OCI-LY3 (cell line): ENCODE measurements at regions not wholly inside any gene's neighbourhood (a gene's known extent, or its start where the extent isn't known, plus 50 kb on each side); places are given as distances from the start of the nearest gene placed in this dataset.

Experiments used
- H2AFZ ChIP-seq: fragments of 200-600, 300-600 bp; shearing (Covaris generic); 2 replicates; pipeline ENCODE4 v1.6.0; 2014; ENCODE audit warnings: antibody characterized with exemption, low read depth, low read length
- H3K27ac ChIP-seq: fragments of 200-600, 300-600 bp; sonication (generic); 2 replicates; pipeline ENCODE4 v1.5.1; 2014; ENCODE audit warnings: mild to moderate bottlenecking, low read length, moderate library complexity, mixed read lengths
- H3K27me3 ChIP-seq: fragments of 200-600, 300-600 bp; sonication (generic); 2 replicates; pipeline ENCODE4 v1.6.1; 2014; ENCODE audit warnings: low read depth, low read length, mixed read lengths
- H3K36me3 ChIP-seq: fragments of 200-600, 300-600 bp; sonication (generic); replicated peaks from 2 replicates; pipeline ENCODE3; 2014; ENCODE audit warnings: low read depth, low read length, mixed read lengths
- H3K4me1 ChIP-seq: fragments of 300-600, 200-600 bp; sonication (generic); 2 replicates; pipeline ENCODE4 v1.6.1; 2014; ENCODE audit warnings: low read length, mixed read lengths
- H3K4me2 ChIP-seq: fragments of 200-600, 300-600 bp; sonication (generic); 2 replicates; pipeline ENCODE4 v1.6.1; 2014; ENCODE audit warnings: low read length, mixed read lengths
- H3K4me3 ChIP-seq: fragments of 300-600, 200-600 bp; sonication (generic); 2 replicates; pipeline ENCODE4 v1.5.1; 2014; ENCODE audit warnings: antibody characterized with exemption, mild to moderate bottlenecking, low read length, moderate library complexity
- H3K79me2 ChIP-seq: fragments of 300-600, 200-600 bp; shearing (Covaris generic); 2 replicates; pipeline ENCODE4 v1.6.1; 2014; ENCODE audit warnings: mild to moderate bottlenecking, low read length, mixed read lengths
- H3K9ac ChIP-seq: fragments of 300-600, 200-600 bp; shearing (Covaris generic); 2 replicates; pipeline ENCODE4 v1.6.0; 2014; ENCODE audit warnings: mild to moderate bottlenecking, low read length, moderate library complexity
- H3K9me3 ChIP-seq: fragments of 200-600, 300-600 bp; shearing (Covaris generic); 2 replicates; pipeline ENCODE4 v1.6.1; 2014; ENCODE audit warnings: low read length, mixed read lengths; ENCODE audit not compliant: insufficient read depth
- H4K20me1 ChIP-seq: fragments of 200-600, 300-600 bp; sonication (generic); 2 replicates; pipeline ENCODE4 v1.6.1; 2016; ENCODE audit warnings: low read length, mixed read lengths; ENCODE audit not compliant: insufficient read depth
- CTCF ChIP-seq: fragments of 200-600, 300-600 bp; sonication (generic); IDR thresholded peaks from 2 replicates; pipeline ENCODE4 v1.5.1; 2014; ENCODE audit warnings: antibody characterized with exemption, low read length, low read depth
- EZH2phosphoT487 ChIP-seq: fragments of 200-600 bp; shearing (Covaris generic); IDR thresholded peaks from 2 replicates; pipeline ENCODE4 v1.6.1; 2018; ENCODE audit warnings: antibody characterized with exemption, mixed run types, low read depth

GRCh38 chr1:29754573-29755375 lies 518.5 kb downstream of the PTPRU start:
- Histone ChIP-seq H3K36me3 (no peaks in the 10 kb centered on the region), H3K9me3 (no peaks in the 10 kb centered on the region), H3K27ac (no peak overlapping the region), H3K9ac (no peak overlapping the region), H3K4me3 (no peak overlapping the region), H3K27me3 (no peaks in the 10 kb centered on the region), H4K20me1 (no peaks in the 10 kb centered on the region), H3K4me2 (no peak overlapping the region), H3K4me1 (no peaks in the 10 kb centered on the region), H3K79me2 (no peaks in the 10 kb centered on the region), H2AFZ (no peak overlapping the region)
- TF ChIP-seq EZH2phosphoT487, result no peak
- no peak for TF ChIP-seq CTCF

DNA sequence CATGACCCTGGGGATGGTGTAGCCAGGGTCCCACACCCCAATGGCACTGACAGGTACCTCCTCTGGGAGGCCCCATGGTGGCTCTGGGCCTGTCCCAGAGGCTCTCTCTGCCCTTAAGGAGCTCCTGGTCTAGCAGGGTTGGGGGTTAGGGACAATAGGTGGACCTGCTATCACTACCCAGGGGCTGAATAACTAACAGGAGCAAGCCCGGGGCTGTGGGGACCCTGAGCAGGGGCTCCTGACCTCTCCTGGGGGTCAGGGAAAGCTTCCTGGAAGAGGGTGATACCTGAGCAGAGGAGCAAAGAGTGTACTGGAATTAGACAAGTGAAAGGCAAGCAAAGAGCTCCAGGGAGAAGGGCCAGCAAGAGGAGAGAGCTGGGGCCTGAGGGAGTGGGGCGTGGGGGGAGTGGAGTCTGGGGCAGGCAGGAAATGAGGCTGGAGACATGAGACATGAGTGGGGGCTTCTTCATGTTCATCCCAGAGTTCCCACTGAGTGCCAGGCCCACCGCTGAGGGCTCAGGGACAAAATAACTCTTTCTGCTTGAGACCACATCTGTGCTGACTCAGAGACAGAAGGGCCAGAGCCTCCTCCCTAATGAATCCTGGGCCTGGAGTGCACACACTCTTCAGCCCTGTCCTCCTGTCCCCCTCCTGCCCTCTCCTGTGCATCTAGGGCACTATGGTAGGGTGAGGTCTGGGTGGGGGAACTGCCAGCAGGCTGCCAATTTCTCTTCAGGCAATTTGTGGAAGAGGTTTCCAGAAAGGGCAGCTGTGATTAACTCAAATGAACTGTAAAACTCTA lies 517.6 kb downstream of the PTPRU start:
- H3K4me1 ChIP-seq, result no peaks in the 10 kb centered on the region
- no peak overlapping the region for H2AFZ ChIP-seq
- no peaks in the 10 kb centered on the region for H3K27me3 ChIP-seq
- H3K9ac ChIP-seq, result no peak overlapping the region
- no peaks in the 10 kb centered on the region for H3K36me3 ChIP-seq
- H3K9me3 ChIP-seq, result no peaks in the 10 kb centered on the region
- no peaks in the 10 kb centered on the region for H3K79me2 ChIP-seq
- no peak overlapping the region for H3K4me2 ChIP-seq
- H4K20me1 ChIP-seq, result no peaks in the 10 kb centered on the region
- no peak overlapping the region for H3K4me3 ChIP-seq
- no peak for TF ChIP-seq CTCF
- no peak for TF ChIP-seq EZH2phosphoT487
- H3K27ac ChIP-seq, result no peak overlapping the region

DNA sequence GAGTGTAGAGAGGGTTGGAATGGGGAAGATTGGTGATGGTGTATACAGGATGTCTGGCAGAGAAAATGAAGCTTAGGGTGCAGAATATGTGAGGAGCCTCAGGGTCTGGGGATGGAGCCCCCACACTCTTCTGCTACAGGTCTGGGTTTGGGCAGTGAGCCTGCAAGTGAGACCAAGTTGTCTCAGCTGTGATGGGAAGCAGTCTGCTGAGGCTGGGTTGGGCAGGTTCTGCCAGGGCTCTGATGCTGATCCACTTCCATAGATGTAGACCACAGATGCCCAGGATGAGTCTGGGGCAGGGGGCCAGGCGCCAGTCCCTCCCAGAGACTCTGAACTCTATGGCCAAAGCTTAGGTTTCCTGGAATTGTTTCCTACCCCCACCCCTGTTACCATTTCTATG lies 516.9 kb downstream of the PTPRU start:
- no peak for TF ChIP-seq EZH2phosphoT487
- TF ChIP-seq CTCF, result no peak
- no peaks in the 10 kb centered on the region for H3K4me1 ChIP-seq
- H3K27me3 ChIP-seq, result no peaks in the 10 kb centered on the region
- H3K27ac ChIP-seq, result no peak overlapping the region
- no peak overlapping the region for H2AFZ ChIP-seq
- no peak overlapping the region for H3K4me3 ChIP-seq
- H3K9me3 ChIP-seq, result no peaks in the 10 kb centered on the region
- H3K4me2 ChIP-seq, result no peak overlapping the region
- H3K79me2 ChIP-seq, result no peaks in the 10 kb centered on the region
- no peak overlapping the region for H3K9ac ChIP-seq
- H4K20me1 ChIP-seq, result no peaks in the 10 kb centered on the region
- no peaks in the 10 kb centered on the region for H3K36me3 ChIP-seq

DNA sequence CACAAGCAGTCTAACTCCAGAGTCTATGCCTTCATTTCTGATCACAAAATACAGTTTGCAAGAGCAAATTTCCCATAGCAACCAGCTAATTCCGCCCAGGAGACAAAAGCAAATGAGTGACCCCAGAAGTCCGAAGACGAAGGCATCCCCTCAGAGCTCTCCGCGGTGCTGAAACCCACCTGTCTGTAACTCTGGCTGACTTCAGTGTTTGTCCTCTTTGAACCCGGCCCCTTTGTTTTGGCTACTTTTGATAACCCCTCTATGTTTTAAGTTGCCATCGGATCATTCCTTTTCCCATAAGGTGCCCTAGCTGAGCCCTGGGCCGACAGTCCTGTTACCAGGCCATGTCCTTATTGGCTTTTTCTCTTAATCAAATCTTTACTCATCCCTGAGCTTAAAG lies 515.8 kb downstream of the PTPRU start:
- H3K27ac ChIP-seq, result no peak overlapping the region
- no peak overlapping the region for H3K9ac ChIP-seq
- H3K4me1 ChIP-seq, result no peaks in the 10 kb centered on the region
- no peaks in the 10 kb centered on the region for H4K20me1 ChIP-seq
- TF ChIP-seq CTCF (no peak), EZH2phosphoT487 (no peak)
- no peaks in the 10 kb centered on the region for H3K27me3 ChIP-seq
- no peak overlapping the region for H3K4me2 ChIP-seq
- H3K4me3 ChIP-seq, result no peak overlapping the region
- no peaks in the 10 kb centered on the region for H3K36me3 ChIP-seq
- H3K79me2 ChIP-seq, result no peaks in the 10 kb centered on the region
- H3K9me3 ChIP-seq, result no peaks in the 10 kb centered on the region
- H2AFZ ChIP-seq, result no peak overlapping the region
